GM23338 (cell line): ENCODE measurements at regions not wholly inside any gene's neighbourhood (a gene's known extent, or its start where the extent isn't known, plus 50 kb on each side); places are given as distances from the start of the nearest gene placed in this dataset.

ENCODE experiments used
- ATAC-seq: fragments of 200-7000 bp; cut with Tn5 transposase; 3 replicates; pipeline ENCODE4 v1.9.1; 2020
- DNase-seq: peaks from one replicate; pipeline ENCODE4 v3.0.0-alpha.2; 2015; ENCODE audit warnings: low spot score
- H2AFZ ChIP-seq: fragments of 200-600 bp; sonication (generic); 2 replicates; pipeline ENCODE4 v1.8.0; 2016; ENCODE audit warnings: antibody characterized with exemption, mild to moderate bottlenecking, moderate library complexity
- H3F3A ChIP-seq: fragments of 200-600 bp; sonication (generic); replicated peaks from 2 replicates; pipeline ENCODE4 v1.8.0; 2017; ENCODE audit warnings: antibody characterized with exemption, mixed run types, low read depth
- H3K27ac ChIP-seq: fragments of 200-600 bp; sonication (generic); 2 replicates; pipeline ENCODE4 v1.6.1; 2016; ENCODE audit warnings: low read depth
- H3K27me3 ChIP-seq: fragments of 200-600 bp; sonication (generic); 2 replicates; pipeline ENCODE4 v1.8.0; 2016; ENCODE audit warnings: mild to moderate bottlenecking, mixed run types, moderate library complexity; ENCODE audit not compliant: insufficient read depth
- H3K36me3 ChIP-seq: fragments of 200-600 bp; sonication (generic); 2 replicates; pipeline ENCODE4 v1.8.0; 2016; ENCODE audit warnings: mild to moderate bottlenecking; ENCODE audit not compliant: insufficient read depth
- H3K4me1 ChIP-seq: fragments of 200-600 bp; sonication (generic); 2 replicates; pipeline ENCODE4 v1.8.0; 2016; ENCODE audit warnings: mild to moderate bottlenecking, moderate library complexity; ENCODE audit not compliant: insufficient read depth
- H3K4me2 ChIP-seq: fragments of 200-600 bp; sonication (generic); 2 replicates; pipeline ENCODE4 v1.7.1; 2017; ENCODE audit warnings: mixed run types
- H3K4me3 ChIP-seq: fragments of 200-600 bp; sonication (generic); 2 replicates; pipeline ENCODE4 v1.6.1; 2016; ENCODE audit warnings: mixed run types
- H3K79me2 ChIP-seq: fragments of 200-600 bp; sonication (generic); replicated peaks from 2 replicates; pipeline ENCODE4 v1.8.0; 2017; ENCODE audit warnings: mild to moderate bottlenecking; ENCODE audit not compliant: insufficient read depth
- H3K9me2 ChIP-seq: fragments of 200-600 bp; sonication (generic); 2 replicates; pipeline ENCODE4 v1.8.0; 2017; ENCODE audit not compliant: insufficient read depth
- H4K20me1 ChIP-seq: fragments of 200-600 bp; sonication (generic); replicated peaks from 2 replicates; pipeline ENCODE4 v1.8.0; 2017; ENCODE audit warnings: mild to moderate bottlenecking; ENCODE audit not compliant: insufficient read depth
- H3K27ac Mint-ChIP-seq: 2 replicates; pipeline ENCODE4 v1.8.0; 2020; ENCODE audit warnings: inconsistent platforms, mild to moderate bottlenecking, moderate library complexity, mixed read lengths
- H3K27me3 Mint-ChIP-seq: 3 replicates; pipeline ENCODE4 v1.8.0; 2022; ENCODE audit warnings: low read depth, mild to moderate bottlenecking, moderate library complexity, mixed read lengths, inconsistent platforms; ENCODE audit not compliant: insufficient read depth, poor library complexity
- H3K36me3 Mint-ChIP-seq: 3 replicates; pipeline ENCODE4 v1.8.0; 2021; ENCODE audit warnings: low read depth, mild to moderate bottlenecking, inconsistent platforms, moderate library complexity, mixed read lengths
- H3K4me1 Mint-ChIP-seq: 3 replicates; pipeline ENCODE4 v1.8.0; 2020; ENCODE audit warnings: mild to moderate bottlenecking, inconsistent platforms, mixed read lengths
- H3K4me3 Mint-ChIP-seq: 3 replicates; pipeline ENCODE4 v1.8.0; 2021; ENCODE audit warnings: moderate library complexity, mild to moderate bottlenecking, inconsistent platforms, mixed read lengths
- H3K9me3 Mint-ChIP-seq: 3 replicates; pipeline ENCODE4 v1.8.0; 2020; ENCODE audit warnings: moderate library complexity, mild to moderate bottlenecking, inconsistent platforms, mixed read lengths
- CREB1 ChIP-seq: fragments of 250-450 bp; sonication (Bioruptor Pico); IDR thresholded peaks from 2 replicates; pipeline ENCODE4 v1.5.0; 2020; ENCODE audit warnings: low read depth, mild to moderate bottlenecking, moderate library complexity
- EZH2 ChIP-seq: fragments of 200-600 bp; sonication (generic); IDR thresholded peaks from one replicate; pipeline ENCODE4 v1.8.0; 2017; ENCODE audit warnings: antibody characterized with exemption, mild to moderate bottlenecking, low read depth; ENCODE audit not compliant: unreplicated experiment
- EZH2phosphoT487 ChIP-seq: fragments of 200-600 bp; sonication (generic); IDR thresholded peaks from one replicate; pipeline ENCODE4 v1.8.1; 2018; ENCODE audit warnings: antibody characterized with exemption; ENCODE audit not compliant: unreplicated experiment
- JUNB ChIP-seq: IDR thresholded peaks from one replicate; pipeline ENCODE4 v1.6.1; 2016; ENCODE audit warnings: antibody characterized with exemption; ENCODE audit not compliant: unreplicated experiment
- NANOG ChIP-seq: IDR thresholded peaks from 2 replicates; pipeline ENCODE4 v1.6.1; 2016; ENCODE audit warnings: antibody characterized with exemption, borderline replicate concordance
- STAT1 ChIP-seq: IDR thresholded peaks from one replicate; pipeline ENCODE4 v1.6.1; 2016; ENCODE audit warnings: antibody characterized with exemption; ENCODE audit not compliant: unreplicated experiment
- ZNF114 ChIP-seq: fragments of 250-450 bp; sonication (Bioruptor Pico); IDR thresholded peaks from 2 replicates; pipeline ENCODE4 v1.5.0; 2020; ENCODE audit warnings: mild to moderate bottlenecking, moderate library complexity
- TF ChIP-seq, protein P1 (sequence below): fragments of 250-450 bp; sonication (Bioruptor Pico); IDR thresholded peaks from 2 replicates; pipeline ENCODE4 v1.5.0; 2020; ENCODE audit warnings: mild to moderate bottlenecking, moderate library complexity

DNA sequence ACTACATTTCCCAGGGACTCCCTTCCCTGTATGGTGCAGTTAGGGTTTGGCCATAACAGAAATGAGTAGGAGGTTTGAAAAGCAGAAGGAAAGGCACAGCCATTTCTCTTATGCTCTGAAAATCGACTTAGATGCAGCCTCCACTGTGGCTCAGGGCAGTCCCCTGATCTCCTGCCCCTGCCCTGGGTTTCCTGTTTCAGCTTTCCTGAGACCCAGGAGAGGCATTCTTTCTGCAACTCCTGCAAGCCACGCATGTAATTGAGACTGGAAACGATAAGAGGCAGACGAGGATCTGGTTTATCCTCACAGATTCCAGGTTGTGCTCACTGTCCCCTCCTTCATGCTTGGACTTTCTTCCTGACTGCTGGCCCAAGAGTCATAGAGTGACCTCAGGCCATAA is 461.2 kb upstream of the VSTM2A start (continued):
- no peak for TF ChIP-seq EZH2phosphoT487
- no peak for TF ChIP-seq EZH2
- no peak for TF ChIP-seq CREB1 (CRISPR knock-in tag)
- no peak for TF ChIP-seq ZNF114

GRCh38 chr7:54084340-54084739 is 457.8 kb upstream of the VSTM2A start:
- H3K9me2 ChIP-seq: peaks cover 3% of the 10 kb centered on the region
- no peak overlapping the region for H3K4me3 ChIP-seq
- no peaks in the 10 kb centered on the region for H3K4me1 ChIP-seq
- H3K36me3 ChIP-seq: no peaks in the 10 kb centered on the region
- DNase-seq: no peak
- no peak overlapping the region for H3K27ac ChIP-seq
- Mint-ChIP-seq H3K9me3 (peaks cover 8% of the 10 kb centered on the region; the same call in 2 of the 3 replicates), H3K4me1 (no peaks in the 10 kb centered on the region), H3K27ac (no peak overlapping the region), H3K36me3 (no peaks in the 10 kb centered on the region), H3K4me3 (no peak overlapping the region), H3K27me3 (no peaks in the 10 kb centered on the region)
- no peak for ATAC-seq
- no peaks in the 10 kb centered on the region for H4K20me1 ChIP-seq
- H3K79me2 ChIP-seq: no peaks in the 10 kb centered on the region
- no peak for TF ChIP-seq STAT1
- TF ChIP-seq JUNB: no peak
- no peak overlapping the region for H3K4me2 ChIP-seq
- no peaks in the 10 kb centered on the region for H3K27me3 ChIP-seq
- no peak overlapping the region for H2AFZ ChIP-seq
- H3F3A ChIP-seq: no peaks in the 10 kb centered on the region

GRCh38 chr7:54090652-54091213 is 451.4 kb upstream of the VSTM2A start:
- Histone ChIP-seq H2AFZ (no peak overlapping the region; the same call in 1 of the 2 replicates), H3K9me2 (no peaks in the 10 kb centered on the region; the same call in 1 of the 2 replicates), H3K4me3 (no peak overlapping the region), H4K20me1 (no peaks in the 10 kb centered on the region), H3K79me2 (no peaks in the 10 kb centered on the region), H3K4me1 (no peaks in the 10 kb centered on the region), H3K27ac (no peak overlapping the region), H3K36me3 (no peaks in the 10 kb centered on the region), H3K27me3 (no peaks in the 10 kb centered on the region), H3K4me2 (no peak overlapping the region), H3F3A (no peaks in the 10 kb centered on the region)
- ATAC-seq: peak; percentile 65
- TF ChIP-seq, protein P1, sequence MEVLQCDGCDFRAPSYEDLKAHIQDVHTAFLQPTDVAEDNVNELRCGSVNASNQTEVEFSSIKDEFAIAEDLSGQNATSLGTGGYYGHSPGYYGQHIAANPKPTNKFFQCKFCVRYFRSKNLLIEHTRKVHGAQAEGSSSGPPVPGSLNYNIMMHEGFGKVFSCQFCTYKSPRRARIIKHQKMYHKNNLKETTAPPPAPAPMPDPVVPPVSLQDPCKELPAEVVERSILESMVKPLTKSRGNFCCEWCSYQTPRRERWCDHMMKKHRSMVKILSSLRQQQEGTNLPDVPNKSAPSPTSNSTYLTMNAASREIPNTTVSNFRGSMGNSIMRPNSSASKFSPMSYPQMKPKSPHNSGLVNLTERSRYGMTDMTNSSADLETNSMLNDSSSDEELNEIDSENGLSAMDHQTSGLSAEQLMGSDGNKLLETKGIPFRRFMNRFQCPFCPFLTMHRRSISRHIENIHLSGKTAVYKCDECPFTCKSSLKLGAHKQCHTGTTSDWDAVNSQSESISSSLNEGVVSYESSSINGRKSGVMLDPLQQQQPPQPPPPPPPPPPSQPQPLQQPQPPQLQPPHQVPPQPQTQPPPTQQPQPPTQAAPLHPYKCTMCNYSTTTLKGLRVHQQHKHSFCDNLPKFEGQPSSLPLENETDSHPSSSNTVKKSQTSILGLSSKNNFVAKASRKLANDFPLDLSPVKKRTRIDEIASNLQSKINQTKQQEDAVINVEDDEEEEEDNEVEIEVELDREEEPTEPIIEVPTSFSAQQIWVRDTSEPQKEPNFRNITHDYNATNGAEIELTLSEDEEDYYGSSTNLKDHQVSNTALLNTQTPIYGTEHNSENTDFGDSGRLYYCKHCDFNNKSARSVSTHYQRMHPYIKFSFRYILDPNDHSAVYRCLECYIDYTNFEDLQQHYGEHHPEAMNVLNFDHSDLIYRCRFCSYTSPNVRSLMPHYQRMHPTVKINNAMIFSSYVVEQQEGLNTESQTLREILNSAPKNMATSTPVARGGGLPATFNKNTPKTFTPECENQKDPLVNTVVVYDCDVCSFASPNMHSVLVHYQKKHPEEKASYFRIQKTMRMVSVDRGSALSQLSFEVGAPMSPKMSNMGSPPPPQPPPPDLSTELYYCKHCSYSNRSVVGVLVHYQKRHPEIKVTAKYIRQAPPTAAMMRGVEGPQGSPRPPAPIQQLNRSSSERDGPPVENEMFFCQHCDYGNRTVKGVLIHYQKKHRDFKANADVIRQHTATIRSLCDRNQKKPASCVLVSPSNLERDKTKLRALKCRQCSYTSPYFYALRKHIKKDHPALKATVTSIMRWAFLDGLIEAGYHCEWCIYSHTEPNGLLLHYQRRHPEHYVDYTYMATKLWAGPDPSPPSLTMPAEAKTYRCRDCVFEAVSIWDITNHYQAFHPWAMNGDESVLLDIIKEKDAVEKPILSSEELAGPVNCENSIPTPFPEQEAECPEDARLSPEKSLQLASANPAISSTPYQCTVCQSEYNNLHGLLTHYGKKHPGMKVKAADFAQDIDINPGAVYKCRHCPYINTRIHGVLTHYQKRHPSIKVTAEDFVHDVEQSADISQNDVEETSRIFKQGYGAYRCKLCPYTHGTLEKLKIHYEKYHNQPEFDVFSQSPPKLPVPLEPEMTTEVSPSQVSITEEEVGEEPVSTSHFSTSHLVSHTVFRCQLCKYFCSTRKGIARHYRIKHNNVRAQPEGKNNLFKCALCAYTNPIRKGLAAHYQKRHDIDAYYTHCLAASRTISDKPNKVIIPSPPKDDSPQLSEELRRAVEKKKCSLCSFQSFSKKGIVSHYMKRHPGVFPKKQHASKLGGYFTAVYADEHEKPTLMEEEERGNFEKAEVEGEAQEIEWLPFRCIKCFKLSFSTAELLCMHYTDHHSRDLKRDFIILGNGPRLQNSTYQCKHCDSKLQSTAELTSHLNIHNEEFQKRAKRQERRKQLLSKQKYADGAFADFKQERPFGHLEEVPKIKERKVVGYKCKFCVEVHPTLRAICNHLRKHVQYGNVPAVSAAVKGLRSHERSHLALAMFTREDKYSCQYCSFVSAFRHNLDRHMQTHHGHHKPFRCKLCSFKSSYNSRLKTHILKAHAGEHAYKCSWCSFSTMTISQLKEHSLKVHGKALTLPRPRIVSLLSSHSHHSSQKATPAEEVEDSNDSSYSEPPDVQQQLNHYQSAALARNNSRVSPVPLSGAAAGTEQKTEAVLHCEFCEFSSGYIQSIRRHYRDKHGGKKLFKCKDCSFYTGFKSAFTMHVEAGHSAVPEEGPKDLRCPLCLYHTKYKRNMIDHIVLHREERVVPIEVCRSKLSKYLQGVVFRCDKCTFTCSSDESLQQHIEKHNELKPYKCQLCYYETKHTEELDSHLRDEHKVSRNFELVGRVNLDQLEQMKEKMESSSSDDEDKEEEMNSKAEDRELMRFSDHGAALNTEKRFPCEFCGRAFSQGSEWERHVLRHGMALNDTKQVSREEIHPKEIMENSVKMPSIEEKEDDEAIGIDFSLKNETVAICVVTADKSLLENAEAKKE (CRISPR knock-in tag): peak; percentile 93
- TF ChIP-seq NANOG: no peak
- Mint-ChIP-seq H3K9me3 (no peaks in the 10 kb centered on the region), H3K36me3 (no peaks in the 10 kb centered on the region), H3K27me3 (no peaks in the 10 kb centered on the region), H3K4me3 (no peak overlapping the region), H3K4me1 (0 out of 3 replicates have a peak, but pooled peaks cover 1% of the 10 kb centered on the region), H3K27ac (no peak overlapping the region)
- DNase-seq: peak; percentile 26
